SK-N-SH (cell line): ENCODE measurements at regions not wholly inside any gene's neighbourhood (a gene's known extent, or its start where the extent isn't known, plus 50 kb on each side); places are given as distances from the start of the nearest gene placed in this dataset.

Experiments used
- CTCF ChIA-PET: fragments of 300-600, 350-600 bp; formaldehyde crosslinking; extraction: SDS; loops from one replicate; lab custom pipeline; 2021; lab: Yijun Ruan, JAX
- POLR2A ChIA-PET: fragments of 350-600 bp; sonication (Branson Sonifier 250); formaldehyde crosslinking; extraction: SDS; loops from one replicate; lab custom pipeline; 2020; ENCODE audit warnings: antibody characterized with exemption, inconsistent platforms; lab: Yijun Ruan, JAX
- DNase-seq: peaks from one replicate; pipeline ENCODE4 v3.0.0; 2012
- H2AFZ ChIP-seq: fragments of 200-600 bp; sonication (generic); 2 replicates; pipeline ENCODE4 v1.8.1; 2016; ENCODE audit warnings: antibody characterized with exemption, mild to moderate bottlenecking, low read depth
- H3F3A ChIP-seq: fragments of 200-600 bp; sonication (generic); replicated peaks from 2 replicates; pipeline ENCODE3; 2016; ENCODE audit warnings: antibody characterized with exemption, mild to moderate bottlenecking; ENCODE audit not compliant: insufficient read depth
- H3K27ac ChIP-seq, 2 experiments: fragments of 200-500 bp in 1 of 2; fragments of 200-600 bp in 1 of 2; sonication (Bioruptor generic) in 1 of 2; sonication (generic), shearing (Covaris generic) in 1 of 2; 2 replicates each; pipeline versions ENCODE4 v1.5.1 to v1.6.1; 2014 to 2016; ENCODE audit warnings: low read depth in 2 of 2, inconsistent platforms in 1 of 2, low read length in 1 of 2, mild to moderate bottlenecking in 1 of 2, mixed read lengths in 1 of 2
- H3K27me3 ChIP-seq: fragments of 200-600 bp; sonication (generic), shearing (Covaris generic); 2 replicates; pipeline ENCODE4 v1.6.1; 2016; ENCODE audit warnings: mixed run types; ENCODE audit not compliant: insufficient read depth
- H3K36me3 ChIP-seq, 2 experiments: fragments of 200-500 bp in 1 of 2; fragments of 200-600 bp in 1 of 2; sonication (Bioruptor generic) in 1 of 2; sonication (generic) in 1 of 2; replicated peaks in 1 of 2; 2 replicates each; pipeline versions ENCODE3 to v1.5.1; 2014 to 2016; ENCODE audit warnings: low read length in 1 of 2, mild to moderate bottlenecking in 1 of 2; ENCODE audit not compliant: insufficient read depth in 2 of 2, control insufficient read depth in 1 of 2
- H3K4me1 ChIP-seq, 2 experiments: fragments of 200-500 bp in 1 of 2; fragments of 200-600 bp in 1 of 2; sonication (Bioruptor generic) in 1 of 2; sonication (generic), shearing (Covaris generic) in 1 of 2; 2 replicates each; pipeline versions ENCODE4 v1.5.1 to v1.6.1; 2014 to 2016; ENCODE audit warnings: low read depth in 1 of 2, low read length in 1 of 2, mixed run types in 1 of 2; ENCODE audit not compliant: insufficient read depth in 2 of 2, control insufficient read depth in 1 of 2
- H3K4me2 ChIP-seq: fragments of 200-600 bp; sonication (generic), shearing (Covaris generic); 2 replicates; pipeline ENCODE4 v1.6.1; 2017; ENCODE audit warnings: mixed run types
- H3K4me3 ChIP-seq, 2 experiments: fragments of 200-500 bp in 1 of 2; fragments of 200-600 bp in 1 of 2; sonication (Bioruptor generic) in 1 of 2; sonication (generic), shearing (Covaris generic) in 1 of 2; 2 replicates each; pipeline versions ENCODE4 v1.5.1 to v1.8.1; 2014 to 2016; ENCODE audit warnings: low read depth in 2 of 2, inconsistent platforms in 1 of 2, low read length in 1 of 2, mild to moderate bottlenecking in 1 of 2, mixed read lengths in 1 of 2, moderate library complexity in 1 of 2
- H3K79me2 ChIP-seq: fragments of 200-600 bp; sonication (generic); 2 replicates; pipeline ENCODE4 v1.8.1; 2017; ENCODE audit warnings: mild to moderate bottlenecking; ENCODE audit not compliant: insufficient read depth
- H3K9ac ChIP-seq: fragments of 200-600 bp; sonication (generic); 2 replicates; pipeline ENCODE4 v1.6.1; 2017; ENCODE audit warnings: mixed run types
- H3K9me2 ChIP-seq: fragments of 200-600 bp; sonication (generic); 2 replicates; pipeline ENCODE4 v1.6.1; 2017; ENCODE audit warnings: mixed run types
- H3K9me3 ChIP-seq: fragments of 200-600 bp; sonication (generic); 2 replicates; pipeline ENCODE4 v1.6.1; 2017; ENCODE audit warnings: mixed run types, mild to moderate bottlenecking, moderate library complexity
- H4K20me1 ChIP-seq: fragments of 200-600 bp; sonication (generic); 2 replicates; pipeline ENCODE4 v1.6.1; 2017; ENCODE audit warnings: mild to moderate bottlenecking, mixed run types; ENCODE audit not compliant: insufficient read depth
- CHD2 ChIP-seq: fragments of 150-350 bp; IDR thresholded peaks from 2 replicates; pipeline ENCODE4 v1.6.1; 2018; ENCODE audit warnings: low read length; ENCODE audit not compliant: partially characterized antibody
- CTCF ChIP-seq: fragments of 200-600 bp; sonication (generic); IDR thresholded peaks from 2 replicates; pipeline ENCODE4 v1.6.1; 2017; ENCODE audit warnings: antibody characterized with exemption, mild to moderate bottlenecking, moderate library complexity
- ELF1 ChIP-seq: IDR thresholded peaks from 2 replicates; pipeline ENCODE4 v1.4.0; 2012
- FOSL2 ChIP-seq: IDR thresholded peaks from 2 replicates; pipeline ENCODE4 v1.4.0; 2012; ENCODE audit warnings: low read depth, mild to moderate bottlenecking, moderate library complexity, borderline replicate concordance
- FOXM1 ChIP-seq: IDR thresholded peaks from 2 replicates; pipeline ENCODE4 v1.4.0; 2012; ENCODE audit warnings: low read depth, mild to moderate bottlenecking
- GATA2 ChIP-seq: sonication (generic); formaldehyde crosslinking; IDR thresholded peaks from 2 replicates; pipeline ENCODE4 v1.5.0; 2020; ENCODE audit warnings: mild to moderate bottlenecking, missing genetic modification reagents
- MEF2A ChIP-seq: IDR thresholded peaks from 2 replicates; pipeline ENCODE4 v1.4.0; 2012; ENCODE audit warnings: low read depth, borderline replicate concordance
- MXI1 ChIP-seq: IDR thresholded peaks from 2 replicates; pipeline ENCODE4 v1.6.1; 2012; ENCODE audit warnings: mild to moderate bottlenecking, low read depth, low read length, improper control_type of control experiment
- NFIC ChIP-seq: IDR thresholded peaks from 2 replicates; pipeline ENCODE4 v1.4.0; 2012; ENCODE audit warnings: borderline replicate concordance
- NRF1 ChIP-seq: IDR thresholded peaks from 2 replicates; pipeline ENCODE4 v1.6.1; 2012; ENCODE audit warnings: low read depth, mild to moderate bottlenecking, low read length
- RCOR1 ChIP-seq: fragments of 150-350 bp; IDR thresholded peaks from 2 replicates; pipeline ENCODE4 v1.6.1; 2017; ENCODE audit warnings: antibody characterized with exemption, low read length
- RXRA ChIP-seq: IDR thresholded peaks from 2 replicates; pipeline ENCODE4 v1.4.0; 2012; ENCODE audit warnings: low read depth, mild to moderate bottlenecking, borderline replicate concordance
- SIN3A ChIP-seq: IDR thresholded peaks from 2 replicates; pipeline ENCODE4 v1.6.1; 2012; ENCODE audit warnings: low read depth, mild to moderate bottlenecking, low read length, moderate library complexity, borderline replicate concordance
- SMC3 ChIP-seq: IDR thresholded peaks from 2 replicates; pipeline ENCODE4 v1.6.1; 2012; ENCODE audit warnings: low read depth, low read length, improper control_type of control experiment
- TAF1 ChIP-seq: IDR thresholded peaks from 2 replicates; pipeline ENCODE4 v1.6.1; 2012; ENCODE audit warnings: low read depth, mild to moderate bottlenecking, low read length, moderate library complexity, borderline replicate concordance
- TCF12 ChIP-seq: IDR thresholded peaks from 2 replicates; pipeline ENCODE4 v1.4.0; 2012
- USF1 ChIP-seq: IDR thresholded peaks from 2 replicates; pipeline ENCODE4 v1.4.0; 2012; ENCODE audit warnings: low read depth, borderline replicate concordance
- USF2 ChIP-seq: fragments of 150-350 bp; IDR thresholded peaks from 2 replicates; pipeline ENCODE4 v1.6.1; 2017; ENCODE audit warnings: antibody characterized with exemption, low read length, low read depth, borderline replicate concordance
- YY1 ChIP-seq: IDR thresholded peaks from 2 replicates; pipeline ENCODE4 v1.4.0; 2012; ENCODE audit warnings: low read depth, mild to moderate bottlenecking
- WGBS: methylation state at CpG from one replicate; pipeline ENCODE4 v1.1.6; 2017; ENCODE audit warnings: low lambda C conversion rate; 5-methylcytosine and 5-hydroxymethylcytosine counted together

GRCh38 chr7:93629291-93629801 is 54.8 kb upstream of the CALCR start:
- no peak overlapping the region for H3K27ac ChIP-seq
- H3K4me2 ChIP-seq, result no peak overlapping the region
- no peak overlapping the region for H3K4me3 ChIP-seq
- no peak overlapping the region for H2AFZ ChIP-seq
- peaks cover 0 to 5% of the 10 kb centered on the region in 2 experiments for H3K36me3 ChIP-seq
- H4K20me1 ChIP-seq, result no peaks in the 10 kb centered on the region
- peaks cover 5% of the 10 kb centered on the region; the same call in 1 of the 2 replicates for H3K9me3 ChIP-seq
- POLR2A ChIA-PET, result no interaction called here
- no peaks in the 10 kb centered on the region; a peak in 1 of 4 replicates for H3K4me1 ChIP-seq
- H3K79me2 ChIP-seq, result no peaks in the 10 kb centered on the region
- H3F3A ChIP-seq, result no peaks in the 10 kb centered on the region
- H3K9ac ChIP-seq, result no peak overlapping the region
- DNase-seq, result no peak
- H3K27me3 ChIP-seq, result no peaks in the 10 kb centered on the region
- H3K9me2 ChIP-seq, result no peaks in the 10 kb centered on the region
- CTCF ChIA-PET, result interaction anchor here (2.3 kb wide), 1 partner anchor 8 kb away, joined by 14 read pairs; no protein-coding TSS in a partner anchor
- TF ChIP-seq USF2, result no peak
- TF ChIP-seq GATA2 (CRISPR knock-in tag), result no peak
- TF ChIP-seq NFIC, result peak; percentile 36; the same call in 1 of the 2 replicates
- no peak for TF ChIP-seq TAF1
- no peak for TF ChIP-seq MXI1
- TF ChIP-seq, all 33 proteins: peak for 1
- WGBS, result 19% methylated on average over 2 of the region's 2 CpGs

GRCh38 chr7:93626869-93627268 is 52.3 kb upstream of the CALCR start:
- 10% methylated on average over 1 of the region's 1 CpG for WGBS
- ChIA-PET CTCF (interaction anchor here (0.9 kb wide), 1 partner anchor 461 kb away, joined by 3 read pairs; no protein-coding TSS in a partner anchor), POLR2A (no interaction called here)

More at GRCh38 chr7:93626869-93627268, 52.3 kb upstream of the CALCR start:
- Histone ChIP-seq H3K4me3 (no peak overlapping the region), H3K36me3 (peaks cover 0 to 5% of the 10 kb centered on the region in 2 experiments), H3K9me3 (peaks cover 5% of the 10 kb centered on the region; the same call in 1 of the 2 replicates), H3K4me1 (peaks cover 0 to 3% of the 10 kb centered on the region in 2 experiments; a peak in 2 of 4 replicates), H3K79me2 (no peaks in the 10 kb centered on the region), H3F3A (no peaks in the 10 kb centered on the region), H3K9me2 (no peaks in the 10 kb centered on the region), H4K20me1 (no peaks in the 10 kb centered on the region), H3K27ac (no peak overlapping the region), H3K9ac (no peak overlapping the region), H3K4me2 (no peak overlapping the region), H3K27me3 (no peaks in the 10 kb centered on the region), H2AFZ (no peak overlapping the region)
- TF ChIP-seq ELF1 (no peak), CTCF (no peak), SMC3 (no peak), FOXM1 (no peak), USF1 (no peak), TCF12 (no peak), NRF1 (no peak), CHD2 (no peak), SIN3A (no peak), RXRA (no peak), FOSL2 (no peak), YY1 (no peak), MEF2A (no peak), RCOR1 (no peak), NFIC (no peak)
- no peak for DNase-seq
